Kidney (tissue), 13 donors: ENCODE measurements at regions not wholly inside any gene's neighbourhood (a gene's known extent, or its start where the extent isn't known, plus 50 kb on each side); places are given as distances from the start of the nearest gene placed in this dataset.

Experiments
- DNase-seq, 5 donors: peaks; one replicate each; pipeline ENCODE4 v3.0.0-alpha.2; 2013 to 2020
- FAIRE-seq: peaks from 2 replicates; lab custom pipeline; 2012; peaks lifted over from hg19 to GRCh38; lab: Jason Lieb, UNC
- H3K27ac ChIP-seq, 2 donors: one replicate each; pipeline ENCODE4 v1.7.0; 2013; ENCODE audit warnings: low read depth in 2 of 2, low read length in 2 of 2, inconsistent platforms in 1 of 2
- H3K27me3 ChIP-seq: one replicate; pipeline ENCODE4 v1.7.1; 2013; ENCODE audit warnings: low read length, inconsistent platforms; ENCODE audit not compliant: control insufficient read depth, insufficient read depth
- H3K36me3 ChIP-seq, 3 donors: one replicate each; pipeline versions ENCODE4 v1.7.0 to v1.7.1; 2013; ENCODE audit warnings: low read length in 3 of 3, control low read depth in 1 of 3, inconsistent platforms in 1 of 3; ENCODE audit not compliant: insufficient read depth in 3 of 3, control insufficient read depth in 2 of 3
- H3K4me1 ChIP-seq, 3 donors: one replicate each; pipeline versions ENCODE4 v1.7.0 to v1.7.1; 2013; ENCODE audit warnings: low read length in 3 of 3, inconsistent platforms in 1 of 3, low read depth in 1 of 3; ENCODE audit not compliant: control insufficient read depth in 2 of 3, insufficient read depth in 2 of 3
- H3K4me3 ChIP-seq, 3 donors: one replicate each; pipeline versions ENCODE4 v1.7.0 to v1.8.1; 2013; ENCODE audit warnings: low read length in 3 of 3, control low read depth in 1 of 3, inconsistent platforms in 1 of 3
- H3K9ac ChIP-seq, 3 donors: one replicate each; pipeline versions ENCODE4 v1.7.0 to v1.7.1; 2013; ENCODE audit warnings: low read length in 3 of 3, control low read depth in 1 of 3, inconsistent platforms in 1 of 3
- H3K9me3 ChIP-seq, 3 donors: one replicate each; pipeline versions ENCODE4 v1.7.0 to v1.7.1; 2013; ENCODE audit warnings: low read length in 3 of 3, control low read depth in 1 of 3, inconsistent platforms in 1 of 3; ENCODE audit not compliant: control insufficient read depth in 2 of 3, insufficient read depth in 1 of 3
- CTCF ChIP-seq: IDR thresholded peaks from 3 replicates; pipeline ENCODE4 v1.5.1; 2012; ENCODE audit warnings: mild to moderate bottlenecking, moderate library complexity, borderline replicate concordance; ENCODE audit not compliant: insufficient read depth; ENCODE audit errors: extremely low read depth
- intact Hi-C: fragments of 100-400 bp; cut with DNase I; formaldehyde crosslinking; loops from one replicate; pipeline ENCODE4 v1.11.1; 2022
- donor health status: control.
- donor health status: control.
- donor health status: control.
- donor health status: control.
- donor health status: control.
- donor health status: DM: yes; HTN: yes; CAD: no.
- donor health status: Normal renal cell carcinoma (clear cell type).

- Histone ChIP-seq H3K36me3 (peaks cover 4 to 13% (median 5%) of the 10 kb centered on the region in 3 donors), H3K27me3 (no peaks in the 10 kb centered on the region), H3K9me3 (no peaks in the 10 kb centered on the region), H3K4me1 (no peaks in the 10 kb centered on the region), H3K27ac (no peak overlapping the region), H3K4me3 (no peak overlapping the region), H3K9ac (no peak overlapping the region)
- DNase-seq (no peak), FAIRE-seq (no peak)
- TF ChIP-seq CTCF, result no peak
- intact Hi-C loops, result loop anchor here (10.0 kb wide), 1 partner anchor 171 kb away; no protein-coding TSS in a partner anchor
These were observed 191.2 kb downstream of the UTRN start for GRCh38 chr6:144476286-144476685.

GRCh38 chr6:144477396-144477795 lies 192.3 kb downstream of the UTRN start:
- Histone ChIP-seq H3K9me3 (no peaks in the 10 kb centered on the region), H3K4me3 (no peak overlapping the region), H3K4me1 (no peaks in the 10 kb centered on the region), H3K36me3 (peaks cover 4 to 11% (median 5%) of the 10 kb centered on the region in 3 donors), H3K27ac (no peak overlapping the region), H3K27me3 (no peaks in the 10 kb centered on the region), H3K9ac (no peak overlapping the region)
- no peak for TF ChIP-seq CTCF
- intact Hi-C loops, result loop anchor here (10.0 kb wide), 1 partner anchor 173 kb away; no protein-coding TSS in a partner anchor
- no peak for FAIRE-seq
- DNase-seq, result no peak

GRCh38 chr6:144477856-144478255 lies 192.7 kb downstream of the UTRN start:
- no peak for TF ChIP-seq CTCF
- intact Hi-C loops, result loop anchor here (10.0 kb wide), 1 partner anchor 173 kb away; no protein-coding TSS in a partner anchor

GRCh38 chr6:144478483-144478882 lies 193.3 kb downstream of the UTRN start:
- H3K9ac ChIP-seq, result no peak overlapping the region
- TF ChIP-seq CTCF, result no peak
- no peaks in the 10 kb centered on the region for H3K27me3 ChIP-seq
- H3K27ac ChIP-seq, result no peak overlapping the region
- FAIRE-seq (no peak), DNase-seq (no peak)
- no peaks in the 10 kb centered on the region for H3K9me3 ChIP-seq
- peaks cover 4 to 10% (median 5%) of the 10 kb centered on the region in 3 donors for H3K36me3 ChIP-seq
- intact Hi-C loops, result loop anchor here (10.0 kb wide), 1 partner anchor 174 kb away; no protein-coding TSS in a partner anchor
- no peak overlapping the region for H3K4me3 ChIP-seq
- no peaks in the 10 kb centered on the region for H3K4me1 ChIP-seq

More at GRCh38 chr6:144477856-144478255, 192.7 kb downstream of the UTRN start:
- no peaks in the 10 kb centered on the region for H3K4me1 ChIP-seq
- H3K27ac ChIP-seq, result no peak overlapping the region
- DNase-seq, result no peak
- no peak overlapping the region for H3K4me3 ChIP-seq
- no peak for FAIRE-seq
- no peaks in the 10 kb centered on the region for H3K9me3 ChIP-seq
- peaks cover 4 to 11% (median 5%) of the 10 kb centered on the region in 3 donors for H3K36me3 ChIP-seq
- no peak overlapping the region for H3K9ac ChIP-seq
- no peaks in the 10 kb centered on the region for H3K27me3 ChIP-seq
